IPS DF 6.9 (cell line): ENCODE measurements at regions not wholly inside any gene's neighbourhood (a gene's known extent, or its start where the extent isn't known, plus 50 kb on each side); places are given as distances from the start of the nearest gene placed in this dataset.

Experiments used
- DNase-seq: peaks from one replicate; pipeline ENCODE4 v3.0.0-alpha.2; 2013; ENCODE audit warnings: low read depth, low spot score
- H3K27ac ChIP-seq: one replicate; pipeline ENCODE4 v1.5.1; 2013; ENCODE audit warnings: low read length, control low read depth
- H3K27me3 ChIP-seq: 2 replicates; pipeline ENCODE4 v1.6.1; 2013; ENCODE audit warnings: mild to moderate bottlenecking, low read length; ENCODE audit not compliant: control insufficient read depth, insufficient read depth
- H3K36me3 ChIP-seq: 2 replicates; pipeline ENCODE4 v1.6.1; 2013; ENCODE audit warnings: low read length; ENCODE audit not compliant: control insufficient read depth, insufficient read depth
- H3K4me1 ChIP-seq: 2 replicates; pipeline ENCODE4 v1.6.1; 2013; ENCODE audit warnings: low read length; ENCODE audit not compliant: control insufficient read depth, insufficient read depth
- H3K4me3 ChIP-seq: 2 replicates; pipeline ENCODE4 v1.5.1; 2013; ENCODE audit warnings: mild to moderate bottlenecking, low read length
- H3K9me3 ChIP-seq: 2 replicates; pipeline ENCODE4 v1.6.1; 2013; ENCODE audit warnings: low read length, inconsistent platforms; ENCODE audit not compliant: control insufficient read depth, insufficient read depth
- WGBS: extraction: QIAGEN DNeasy Blood & Tissue Kit; methylation state at CpG from one replicate; pipeline ENCODE4 v1.1.7; 2013; ENCODE audit warnings: mixed read lengths, missing lambda C conversion rate; ENCODE audit not compliant: insufficient read length, insufficient coverage; 5-methylcytosine and 5-hydroxymethylcytosine counted together

- Histone ChIP-seq H3K4me1 (no peaks in the 10 kb centered on the region), H3K27me3 (no peaks in the 10 kb centered on the region), H3K9me3 (no peaks in the 10 kb centered on the region), H3K36me3 (no peaks in the 10 kb centered on the region), H3K27ac (no peak overlapping the region), H3K4me3 (no peak overlapping the region)
- no CpG with 5 or more reads among the region's 3 CpGs for WGBS
- DNase-seq: no peak
Observed at GRCh38 chr3:65196663-65197062, 508.9 kb upstream of the ADAMTS9 start.

GRCh38 chr3:65195211-65196006 is 507.6 kb upstream of the ADAMTS9 start:
- H3K9me3 ChIP-seq: no peaks in the 10 kb centered on the region
- H3K36me3 ChIP-seq: no peaks in the 10 kb centered on the region
- H3K4me1 ChIP-seq: no peaks in the 10 kb centered on the region
- no peak overlapping the region for H3K27ac ChIP-seq
- DNase-seq: no peak
- WGBS: no CpG with 5 or more reads among the region's 8 CpGs
- no peak overlapping the region for H3K4me3 ChIP-seq
- H3K27me3 ChIP-seq: no peaks in the 10 kb centered on the region

GRCh38 chr3:65194744-65195143 is 506.9 kb upstream of the ADAMTS9 start:
- H3K27ac ChIP-seq: no peak overlapping the region
- WGBS: no CpG with 5 or more reads among the region's 4 CpGs

GRCh38 chr3:65194047-65194714 is 506.4 kb upstream of the ADAMTS9 start:
- no peak overlapping the region for H3K4me3 ChIP-seq
- no peaks in the 10 kb centered on the region for H3K9me3 ChIP-seq
- no peaks in the 10 kb centered on the region for H3K36me3 ChIP-seq
- WGBS: no CpG with 5 or more reads among the region's 6 CpGs
- no peaks in the 10 kb centered on the region for H3K4me1 ChIP-seq
- H3K27me3 ChIP-seq: no peaks in the 10 kb centered on the region
- H3K27ac ChIP-seq: no peak overlapping the region
- no peak for DNase-seq

More at GRCh38 chr3:65194744-65195143, 506.9 kb upstream of the ADAMTS9 start:
- Histone ChIP-seq H3K9me3 (no peaks in the 10 kb centered on the region), H3K4me3 (no peak overlapping the region), H3K4me1 (no peaks in the 10 kb centered on the region), H3K27me3 (no peaks in the 10 kb centered on the region), H3K36me3 (no peaks in the 10 kb centered on the region)
- DNase-seq: no peak

- no peaks in the 10 kb centered on the region for H3K9me3 ChIP-seq
- DNase-seq: no peak
- WGBS: no CpG with 5 or more reads among the region's 9 CpGs
- no peaks in the 10 kb centered on the region for H3K36me3 ChIP-seq
- no peaks in the 10 kb centered on the region for H3K27me3 ChIP-seq
- H3K4me3 ChIP-seq: no peak overlapping the region
- no peak overlapping the region for H3K27ac ChIP-seq
- no peaks in the 10 kb centered on the region for H3K4me1 ChIP-seq
Observed at GRCh38 chr3:65193531-65193930, 505.7 kb upstream of the ADAMTS9 start.

GRCh38 chr3:65190111-65190510 is 502.3 kb upstream of the ADAMTS9 start:
- DNase-seq: no peak
- H3K4me1 ChIP-seq: no peaks in the 10 kb centered on the region
- no peaks in the 10 kb centered on the region for H3K27me3 ChIP-seq
- H3K9me3 ChIP-seq: no peaks in the 10 kb centered on the region
- no peak overlapping the region for H3K27ac ChIP-seq
- no peak overlapping the region for H3K4me3 ChIP-seq
- no CpG with 5 or more reads among the region's 1 CpG for WGBS
- H3K36me3 ChIP-seq: no peaks in the 10 kb centered on the region

- no peaks in the 10 kb centered on the region for H3K9me3 ChIP-seq
- H3K27me3 ChIP-seq: no peaks in the 10 kb centered on the region
- no peak overlapping the region for H3K4me3 ChIP-seq
- H3K4me1 ChIP-seq: no peaks in the 10 kb centered on the region
- no CpG with 5 or more reads among the region's 2 CpGs for WGBS
- H3K27ac ChIP-seq: no peak overlapping the region
- no peak for DNase-seq
- no peaks in the 10 kb centered on the region for H3K36me3 ChIP-seq
Observed at GRCh38 chr3:65186268-65186667, 498.5 kb upstream of the ADAMTS9 start.

- Histone ChIP-seq H3K27me3 (no peaks in the 10 kb centered on the region), H3K9me3 (no peaks in the 10 kb centered on the region), H3K4me3 (no peak overlapping the region), H3K27ac (no peak overlapping the region), H3K36me3 (no peaks in the 10 kb centered on the region), H3K4me1 (no peaks in the 10 kb centered on the region)
- DNase-seq: no peak
- WGBS: no CpG with 5 or more reads among the region's 3 CpGs
Observed at GRCh38 chr3:65182682-65183081, 494.9 kb upstream of the ADAMTS9 start.

GRCh38 chr3:65182085-65182484 is 494.3 kb upstream of the ADAMTS9 start:
- H3K4me1 ChIP-seq: no peaks in the 10 kb centered on the region
- H3K9me3 ChIP-seq: no peaks in the 10 kb centered on the region
- no peak overlapping the region for H3K27ac ChIP-seq
- no peak for DNase-seq
- no peaks in the 10 kb centered on the region for H3K36me3 ChIP-seq
- no peak overlapping the region for H3K4me3 ChIP-seq
- no peaks in the 10 kb centered on the region for H3K27me3 ChIP-seq
- no CpG with 5 or more reads among the region's 4 CpGs for WGBS

GRCh38 chr3:65181391-65181871 is 493.6 kb upstream of the ADAMTS9 start:
- no peaks in the 10 kb centered on the region for H3K27me3 ChIP-seq
- no CpG with 5 or more reads among the region's 6 CpGs for WGBS
- H3K4me3 ChIP-seq: no peak overlapping the region
- no peaks in the 10 kb centered on the region for H3K9me3 ChIP-seq
- no peak for DNase-seq
- H3K4me1 ChIP-seq: no peaks in the 10 kb centered on the region
- no peaks in the 10 kb centered on the region for H3K36me3 ChIP-seq
- H3K27ac ChIP-seq: no peak overlapping the region
